ENCODE measurements at regions not wholly inside any gene's neighbourhood (a gene's known extent, or its start where the extent isn't known, plus 50 kb on each side); places are given as distances from the start of the nearest gene placed in this dataset.

GRCh38 chr12:127941332-127941731, 325.6 kb upstream of the TMEM132C start:
- POLR2A ChIA-PET: no interaction called here
- no peak overlapping the region for H3K27ac Mint-ChIP-seq

DNA sequence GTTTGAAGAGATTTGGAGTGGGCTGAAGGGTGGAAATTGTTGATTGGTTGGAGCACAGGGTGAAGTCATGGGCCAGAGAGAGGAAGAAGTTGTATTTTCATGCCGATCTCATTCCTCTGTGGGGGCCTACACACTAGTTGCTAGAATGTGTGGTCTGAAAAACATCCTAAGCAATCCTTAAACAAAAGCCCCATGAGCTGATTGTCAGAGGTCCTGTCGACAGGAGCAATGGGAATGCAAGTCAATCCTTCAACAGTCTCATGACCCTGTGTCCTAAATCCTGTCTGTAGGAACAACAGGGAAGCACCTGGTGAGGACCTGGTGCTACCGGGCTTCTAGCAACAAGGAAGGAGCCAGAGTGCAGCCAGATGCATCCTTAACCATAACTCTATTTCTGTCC, 324.0 kb upstream of the TMEM132C start:
- TF ChIP-seq ATF1 (CRISPR knock-in tag; IDR thresholded peaks at IDR 0.05) (no peak), CTCF (IDR thresholded peaks at IDR 0.05) (no peak), NR3C1 (CRISPR knock-in tag; conservative IDR thresholded peaks at IDR 0.05; ENCODE audit: low read depth) (no peak), ATF6 (CRISPR knock-in tag; IDR thresholded peaks at IDR 0.05) (no peak), ZNF263 (CRISPR knock-in tag; IDR thresholded peaks at IDR 0.05; ENCODE audit: low read depth) (no peak), TCF7 (CRISPR knock-in tag; IDR thresholded peaks at IDR 0.05; ENCODE audit: low read depth) (no peak), SP1 (CRISPR knock-in tag; conservative IDR thresholded peaks at IDR 0.05) (no peak)
- TF ChIP-seq, protein P1, sequence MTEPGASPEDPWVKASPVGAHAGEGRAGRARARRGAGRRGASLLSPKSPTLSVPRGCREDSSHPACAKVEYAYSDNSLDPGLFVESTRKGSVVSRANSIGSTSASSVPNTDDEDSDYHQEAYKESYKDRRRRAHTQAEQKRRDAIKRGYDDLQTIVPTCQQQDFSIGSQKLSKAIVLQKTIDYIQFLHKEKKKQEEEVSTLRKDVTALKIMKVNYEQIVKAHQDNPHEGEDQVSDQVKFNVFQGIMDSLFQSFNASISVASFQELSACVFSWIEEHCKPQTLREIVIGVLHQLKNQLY (CRISPR knock-in tag; IDR thresholded peaks at IDR 0.05): no peak
- TF ChIP-seq, protein P2, sequence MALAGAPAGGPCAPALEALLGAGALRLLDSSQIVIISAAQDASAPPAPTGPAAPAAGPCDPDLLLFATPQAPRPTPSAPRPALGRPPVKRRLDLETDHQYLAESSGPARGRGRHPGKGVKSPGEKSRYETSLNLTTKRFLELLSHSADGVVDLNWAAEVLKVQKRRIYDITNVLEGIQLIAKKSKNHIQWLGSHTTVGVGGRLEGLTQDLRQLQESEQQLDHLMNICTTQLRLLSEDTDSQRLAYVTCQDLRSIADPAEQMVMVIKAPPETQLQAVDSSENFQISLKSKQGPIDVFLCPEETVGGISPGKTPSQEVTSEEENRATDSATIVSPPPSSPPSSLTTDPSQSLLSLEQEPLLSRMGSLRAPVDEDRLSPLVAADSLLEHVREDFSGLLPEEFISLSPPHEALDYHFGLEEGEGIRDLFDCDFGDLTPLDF (CRISPR knock-in tag; IDR thresholded peaks at IDR 0.05): no peak
- no peaks in the 10 kb centered on the region for H3K4me1 Mint-ChIP-seq
- DNase-seq (ENCODE audit: low spot score): no peak
- no peak overlapping the region for H3K4me3 Mint-ChIP-seq
- peaks cover 80% of the 10 kb centered on the region for H3K36me3 Mint-ChIP-seq
- CTCF ChIA-PET: no interaction called here
- H3K9me3 Mint-ChIP-seq: peaks cover 84% of the 10 kb centered on the region
- peaks cover 19% of the 10 kb centered on the region for H3K27me3 Mint-ChIP-seq (ENCODE audit: low read depth)
- no peak for ATAC-seq
- H3K27ac Mint-ChIP-seq: no peak overlapping the region
- POLR2A ChIA-PET: no interaction called here

More at GRCh38 chr12:127941332-127941731, 325.6 kb upstream of the TMEM132C start:
- ATAC-seq (no peak), DNase-seq (ENCODE audit: low spot score) (no peak)
- peaks cover 86% of the 10 kb centered on the region for H3K9me3 Mint-ChIP-seq
- TF ChIP-seq CBFB (CRISPR knock-in tag; IDR thresholded peaks at IDR 0.05; ENCODE audit: low read depth) (no peak), ZNF532 (CRISPR knock-in tag; IDR thresholded peaks at IDR 0.05; ENCODE audit: borderline replicate concordance) (no peak)
- CTCF ChIA-PET: no interaction called here
- H3K36me3 Mint-ChIP-seq: peaks cover 81% of the 10 kb centered on the region
- no peak overlapping the region for H3K4me3 Mint-ChIP-seq
- no peaks in the 10 kb centered on the region for H3K4me1 Mint-ChIP-seq
- peaks cover 18% of the 10 kb centered on the region for H3K27me3 Mint-ChIP-seq (ENCODE audit: low read depth)

DNA sequence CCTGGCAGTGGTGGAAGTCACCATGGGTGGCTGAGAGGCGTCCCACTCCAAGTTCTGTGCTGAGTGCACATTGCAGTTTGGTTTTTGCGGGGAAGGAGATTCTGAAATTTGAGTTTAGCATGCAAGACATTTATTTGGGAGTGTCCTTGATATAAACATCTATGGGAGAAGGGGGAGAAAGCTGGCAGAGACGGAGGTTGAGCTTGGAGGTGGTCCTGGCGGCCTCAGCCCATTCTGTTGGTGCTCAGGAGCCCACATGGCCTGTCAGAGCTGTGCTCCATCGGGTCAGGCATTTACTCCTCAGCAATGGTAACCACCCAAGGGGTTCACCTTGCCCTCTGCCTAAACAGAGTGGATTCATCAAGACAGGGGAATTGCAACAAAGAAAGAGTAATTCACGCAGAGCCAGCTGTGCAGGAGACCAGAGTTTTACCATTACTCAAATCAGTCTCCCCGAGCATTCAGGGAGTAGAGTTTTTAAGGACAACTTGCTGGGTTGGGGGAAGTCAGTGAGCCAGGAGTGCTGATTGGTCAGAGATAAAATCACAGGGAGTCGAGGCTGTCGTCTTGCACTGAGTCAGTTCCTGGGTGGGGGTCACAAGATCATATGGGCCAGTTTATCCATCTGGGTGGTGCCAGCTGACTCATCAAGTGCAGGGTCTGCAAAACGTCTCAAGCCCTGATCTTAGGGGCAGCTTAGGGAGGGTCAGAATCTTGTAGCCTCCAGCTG, 323.3 kb upstream of the TMEM132C start:
- H3K27me3 Mint-ChIP-seq (ENCODE audit: low read depth): peaks cover 19% of the 10 kb centered on the region
- no peak overlapping the region for H3K27ac Mint-ChIP-seq
- H3K36me3 Mint-ChIP-seq: peaks cover 76% of the 10 kb centered on the region
- ATAC-seq (no peak), DNase-seq (ENCODE audit: low spot score) (no peak)
- H3K9me3 Mint-ChIP-seq: peaks cover 81% of the 10 kb centered on the region
- ChIA-PET CTCF (no interaction called here), POLR2A (no interaction called here)
- H3K4me3 Mint-ChIP-seq: no peak overlapping the region
- H3K4me1 Mint-ChIP-seq: no peaks in the 10 kb centered on the region
- TF ChIP-seq IRF2 (CRISPR knock-in tag; IDR thresholded peaks at IDR 0.05; ENCODE audit: borderline replicate concordance, low read depth) (no peak), ZNF416 (CRISPR knock-in tag; IDR thresholded peaks at IDR 0.05) (no peak)
- TF ChIP-seq, protein P3, sequence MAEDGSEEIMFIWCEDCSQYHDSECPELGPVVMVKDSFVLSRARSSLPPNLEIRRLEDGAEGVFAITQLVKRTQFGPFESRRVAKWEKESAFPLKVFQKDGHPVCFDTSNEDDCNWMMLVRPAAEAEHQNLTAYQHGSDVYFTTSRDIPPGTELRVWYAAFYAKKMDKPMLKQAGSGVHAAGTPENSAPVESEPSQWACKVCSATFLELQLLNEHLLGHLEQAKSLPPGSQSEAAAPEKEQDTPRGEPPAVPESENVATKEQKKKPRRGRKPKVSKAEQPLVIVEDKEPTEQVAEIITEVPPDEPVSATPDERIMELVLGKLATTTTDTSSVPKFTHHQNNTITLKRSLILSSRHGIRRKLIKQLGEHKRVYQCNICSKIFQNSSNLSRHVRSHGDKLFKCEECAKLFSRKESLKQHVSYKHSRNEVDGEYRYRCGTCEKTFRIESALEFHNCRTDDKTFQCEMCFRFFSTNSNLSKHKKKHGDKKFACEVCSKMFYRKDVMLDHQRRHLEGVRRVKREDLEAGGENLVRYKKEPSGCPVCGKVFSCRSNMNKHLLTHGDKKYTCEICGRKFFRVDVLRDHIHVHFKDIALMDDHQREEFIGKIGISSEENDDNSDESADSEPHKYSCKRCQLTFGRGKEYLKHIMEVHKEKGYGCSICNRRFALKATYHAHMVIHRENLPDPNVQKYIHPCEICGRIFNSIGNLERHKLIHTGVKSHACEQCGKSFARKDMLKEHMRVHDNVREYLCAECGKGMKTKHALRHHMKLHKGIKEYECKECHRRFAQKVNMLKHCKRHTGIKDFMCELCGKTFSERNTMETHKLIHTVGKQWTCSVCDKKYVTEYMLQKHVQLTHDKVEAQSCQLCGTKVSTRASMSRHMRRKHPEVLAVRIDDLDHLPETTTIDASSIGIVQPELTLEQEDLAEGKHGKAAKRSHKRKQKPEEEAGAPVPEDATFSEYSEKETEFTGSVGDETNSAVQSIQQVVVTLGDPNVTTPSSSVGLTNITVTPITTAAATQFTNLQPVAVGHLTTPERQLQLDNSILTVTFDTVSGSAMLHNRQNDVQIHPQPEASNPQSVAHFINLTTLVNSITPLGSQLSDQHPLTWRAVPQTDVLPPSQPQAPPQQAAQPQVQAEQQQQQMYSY (CRISPR knock-in tag; IDR thresholded peaks at IDR 0.05): no peak
